ENCODE measurements at regions not wholly inside any gene's neighbourhood (a gene's known extent, or its start where the extent isn't known, plus 50 kb on each side); places are given as distances from the start of the nearest gene placed in this dataset.
"Not testable (repeated sequence)": the region's sequence is repeated elsewhere in the genome, so short reads cannot be mapped to it uniquely, and the experiment has no call there.

GRCh38 chr2:144914622-144915318, 394.9 kb upstream of the ZEB2 start:
- no peak for DNase-seq

DNA sequence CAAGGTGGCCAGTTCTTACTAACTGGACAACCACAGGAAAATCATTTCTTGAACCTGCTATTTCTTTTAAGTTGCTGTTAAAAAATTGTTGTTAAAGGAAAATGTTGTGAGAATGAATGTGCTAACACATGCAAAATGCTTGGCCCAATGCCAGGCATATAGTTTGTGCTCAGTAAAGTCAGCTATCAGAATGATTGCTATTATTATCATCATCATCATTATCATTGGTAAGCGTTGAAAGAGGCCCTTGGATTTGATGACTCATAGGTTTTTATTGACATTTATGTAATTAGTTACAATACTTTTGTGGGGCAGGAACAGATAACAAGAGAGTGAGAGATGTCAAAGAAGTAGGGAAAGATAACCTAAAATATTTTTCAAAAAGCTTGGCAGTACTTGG, 394.2 kb upstream of the ZEB2 start:
- no peak for DNase-seq

DNA sequence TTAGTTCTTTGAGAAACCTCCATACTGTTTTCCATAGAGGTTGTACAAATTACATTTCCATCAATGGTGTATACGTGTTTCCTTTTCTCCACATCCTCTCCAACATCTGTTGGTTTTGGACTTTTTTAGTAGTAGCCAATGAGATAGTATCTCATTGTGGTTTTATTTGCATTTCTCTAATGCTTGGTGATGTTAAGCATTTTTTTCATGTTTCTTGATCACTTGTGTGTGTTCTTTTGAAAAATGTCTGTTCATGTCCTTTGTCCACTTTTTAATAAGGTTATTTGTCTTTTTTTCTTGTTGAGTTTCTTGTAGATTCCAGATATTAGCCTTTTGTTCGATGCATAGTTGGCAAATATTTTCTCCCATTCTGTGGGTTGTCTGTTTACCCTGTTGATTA, 392.3 kb upstream of the ZEB2 start:
- DNase-seq = no peak

DNA sequence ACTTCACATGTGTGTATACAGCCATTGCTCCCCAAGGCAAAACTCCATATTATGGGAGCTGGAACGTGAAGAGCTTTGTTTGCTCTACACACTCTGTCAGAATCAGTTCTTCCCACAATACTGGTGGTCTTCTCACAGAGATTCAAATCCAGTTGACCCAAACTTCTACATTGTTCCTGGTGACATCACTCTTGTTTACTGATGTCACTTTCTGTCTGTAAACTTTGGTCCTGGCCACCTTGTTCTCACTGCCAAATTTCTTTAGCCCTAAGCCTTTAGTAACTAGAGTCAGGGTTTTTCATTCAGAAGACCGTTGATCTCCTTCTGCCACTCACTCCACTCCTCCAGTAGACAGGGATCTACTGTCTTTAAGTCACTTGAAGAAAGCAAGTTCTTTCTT, 386.0 kb upstream of the ZEB2 start:
- no peak for DNase-seq

GRCh38 chr2:144904612-144905011, 384.7 kb upstream of the ZEB2 start:
- no peak for DNase-seq

GRCh38 chr2:144903045-144903444, 383.1 kb upstream of the ZEB2 start:
- DNase-seq = not testable (repeated sequence)

DNA sequence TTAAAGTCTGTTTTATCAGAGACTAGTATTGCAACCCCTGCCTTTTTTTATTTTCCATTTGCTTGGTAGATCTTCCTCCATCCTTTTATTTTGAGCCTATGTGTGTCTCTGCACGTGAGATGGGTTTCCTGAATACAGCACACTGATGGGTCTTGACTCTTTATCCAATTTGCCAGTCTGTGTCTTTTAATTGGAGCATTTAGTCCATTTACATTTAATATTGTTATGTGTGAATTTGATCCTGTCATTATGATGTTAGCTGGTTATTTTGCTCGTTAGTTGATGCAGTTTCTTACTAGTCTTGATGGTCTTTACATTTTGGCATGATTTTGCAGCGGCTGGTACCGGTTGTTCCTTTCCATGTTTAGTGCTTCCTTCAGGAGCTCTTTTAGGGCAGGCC, 381.5 kb upstream of the ZEB2 start:
- not testable (repeated sequence) for DNase-seq

DNA sequence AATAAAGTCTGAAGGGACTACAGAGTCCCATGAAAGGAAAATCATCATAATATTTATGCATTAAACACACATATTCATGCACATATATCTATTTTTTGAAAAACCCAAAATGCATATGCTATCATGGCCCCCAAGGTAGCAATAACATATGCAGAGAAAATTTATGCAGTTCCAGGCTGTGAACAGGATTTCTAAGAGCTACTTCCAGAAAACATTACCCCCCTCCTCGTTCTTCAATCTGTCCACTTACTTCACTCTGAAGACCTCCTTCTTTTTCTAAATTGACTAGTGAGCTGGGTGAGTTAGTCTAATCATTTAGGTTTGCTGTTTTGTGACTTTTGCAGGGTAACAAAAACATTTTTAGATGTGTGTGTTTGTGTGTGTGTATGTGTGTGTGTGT, 376.4 kb upstream of the ZEB2 start:
- DNase-seq = no peak

DNA sequence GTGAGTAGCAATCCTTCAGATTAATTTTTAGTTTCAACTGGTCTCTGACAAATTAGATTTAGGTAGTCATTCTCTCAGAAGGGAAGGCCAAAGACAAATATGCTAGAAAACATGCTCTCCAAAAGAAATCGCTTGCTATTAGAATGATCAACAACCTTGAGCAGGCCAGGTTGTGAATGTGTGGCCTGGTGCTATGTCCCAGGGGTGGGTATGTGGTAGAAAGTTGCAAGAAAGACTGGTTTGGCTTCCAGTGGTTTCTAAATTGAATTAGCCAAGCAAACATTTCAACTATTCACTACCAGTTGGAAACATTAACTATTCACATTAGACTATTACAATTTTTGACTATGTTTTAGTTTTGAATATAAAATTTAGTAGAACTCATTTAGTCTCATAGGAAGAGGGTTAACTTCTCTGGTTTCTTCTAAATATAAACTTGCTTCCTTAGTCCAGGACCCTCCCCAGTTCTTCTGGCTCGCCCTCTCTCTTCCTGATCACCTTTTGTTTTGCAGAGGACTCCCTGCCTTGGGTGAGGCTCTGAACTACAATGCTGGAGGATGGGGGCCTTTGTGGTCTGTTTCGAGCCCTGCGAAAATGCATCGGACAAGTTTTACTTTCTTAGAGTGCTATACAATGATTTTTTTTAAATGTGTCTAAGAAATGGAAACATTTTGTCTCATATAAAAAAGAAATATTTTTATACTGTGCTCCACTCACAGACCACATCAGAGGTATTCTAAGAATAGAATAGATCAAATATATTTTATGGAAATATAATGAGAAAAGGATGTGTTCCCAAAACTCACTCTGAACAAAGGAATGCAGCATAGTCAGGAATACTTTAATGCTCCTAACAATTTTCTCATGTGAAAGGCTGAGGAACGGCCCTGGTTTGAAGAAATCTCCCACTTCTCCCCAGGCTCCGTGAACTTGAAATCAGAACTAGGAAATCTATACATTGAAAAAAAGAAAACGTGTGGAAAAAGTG, 375.0 kb upstream of the ZEB2 start:
- DNase-seq = no peak

- no peak for DNase-seq
Observed at GRCh38 chr2:144893464-144893863, 373.5 kb upstream of the ZEB2 start.

DNA sequence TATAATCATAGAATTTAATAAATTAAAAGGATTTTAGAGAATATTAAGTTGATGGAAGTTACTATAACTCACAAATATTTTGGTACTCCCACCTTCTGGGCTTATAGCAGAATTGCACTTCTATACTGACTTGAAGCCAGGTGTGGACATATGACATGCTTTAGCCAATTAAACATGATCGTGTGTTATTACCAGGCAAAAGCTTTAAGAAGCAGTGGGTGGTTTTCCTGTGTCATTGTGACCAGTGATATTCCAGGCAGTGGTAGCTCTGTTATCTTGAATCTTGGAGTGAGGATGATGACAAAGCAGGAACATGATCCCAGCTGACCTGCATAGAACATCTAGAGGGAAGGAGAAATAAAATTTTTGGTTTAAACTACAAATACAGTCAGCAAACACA, 370.9 kb upstream of the ZEB2 start:
- DNase-seq = no peak

- DNase-seq = no peak
Observed at GRCh38 chr2:144889348-144889747, 369.4 kb upstream of the ZEB2 start.

DNA sequence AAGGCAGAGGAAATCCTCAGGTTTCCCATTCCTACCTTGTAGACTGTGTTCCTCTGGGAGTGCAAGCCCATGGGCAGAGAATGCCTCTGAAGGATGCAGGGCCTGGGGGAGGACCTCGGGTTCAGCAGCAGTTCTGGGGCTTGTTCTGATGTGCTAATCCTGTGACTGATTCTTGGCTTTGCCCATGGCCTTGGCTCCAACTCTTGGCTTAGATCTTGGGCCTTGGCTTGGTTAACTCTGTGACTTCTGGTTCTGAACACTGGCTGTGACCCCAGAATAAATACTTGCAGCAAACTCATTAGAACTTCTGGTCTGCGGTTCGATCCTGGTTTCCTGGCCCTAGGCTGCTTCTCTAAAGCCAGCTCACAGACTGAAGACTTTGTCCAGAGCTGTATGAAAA, 366.9 kb upstream of the ZEB2 start:
- DNase-seq = no peak

DNA sequence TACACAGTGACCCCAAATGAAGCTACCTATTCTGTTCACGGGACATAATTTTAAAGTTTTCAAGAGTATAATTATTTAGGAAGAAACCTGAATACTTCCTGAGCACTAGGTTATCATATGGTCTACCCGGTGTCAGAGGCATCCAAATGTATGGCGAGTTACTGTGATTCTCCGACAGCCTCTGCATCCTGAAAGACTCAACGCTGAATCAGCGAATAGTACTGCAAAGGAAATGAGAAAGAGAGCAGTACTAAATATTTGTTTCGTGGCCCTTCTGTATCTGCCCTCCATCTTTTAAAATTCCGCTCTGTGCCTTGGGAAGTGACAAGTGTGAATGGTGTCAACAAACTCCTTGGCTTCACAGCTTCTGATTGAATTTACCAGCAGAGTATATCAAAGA, 358.0 kb upstream of the ZEB2 start:
- DNase-seq = no peak

- no peak for DNase-seq
Observed at GRCh38 chr2:144876013-144876412, 356.1 kb upstream of the ZEB2 start.

DNA sequence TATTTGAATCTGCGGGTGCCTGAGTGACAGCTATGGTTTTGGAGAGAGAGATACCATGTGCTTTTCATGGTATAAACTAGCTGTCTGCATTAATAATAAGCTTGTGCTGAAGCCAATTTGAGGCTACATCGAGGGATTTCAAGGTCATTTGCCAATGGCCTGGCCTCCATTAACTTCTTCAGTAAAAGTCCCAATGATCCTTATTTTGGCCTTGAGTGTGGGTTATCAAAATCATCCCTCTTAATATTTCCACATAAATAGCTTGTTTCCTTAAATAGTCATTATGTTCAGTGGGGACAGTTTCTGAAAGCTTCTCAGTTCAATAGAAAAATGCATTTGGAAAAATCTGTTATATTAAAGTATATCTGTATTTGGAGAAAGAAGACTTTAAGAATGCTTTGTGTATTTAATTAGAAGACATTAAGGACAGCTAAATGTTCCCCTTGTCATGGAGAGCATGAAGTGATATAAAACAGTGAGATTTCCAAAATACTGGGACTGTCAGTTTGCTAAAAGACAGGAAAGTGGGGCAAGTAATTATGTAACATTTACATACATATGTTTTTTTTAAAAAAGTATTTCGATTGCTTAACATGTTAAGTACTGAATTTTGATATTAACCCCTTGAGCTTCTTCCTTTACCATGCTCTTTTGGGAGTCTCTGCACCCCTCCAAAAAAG, 355.5 kb upstream of the ZEB2 start:
- DNase-seq = no peak

GRCh38 chr2:144865670-144866069, 345.8 kb upstream of the ZEB2 start:
- no peak for DNase-seq

GRCh38 chr2:144859716-144860115, 339.8 kb upstream of the ZEB2 start:
- no peak for DNase-seq

DNA sequence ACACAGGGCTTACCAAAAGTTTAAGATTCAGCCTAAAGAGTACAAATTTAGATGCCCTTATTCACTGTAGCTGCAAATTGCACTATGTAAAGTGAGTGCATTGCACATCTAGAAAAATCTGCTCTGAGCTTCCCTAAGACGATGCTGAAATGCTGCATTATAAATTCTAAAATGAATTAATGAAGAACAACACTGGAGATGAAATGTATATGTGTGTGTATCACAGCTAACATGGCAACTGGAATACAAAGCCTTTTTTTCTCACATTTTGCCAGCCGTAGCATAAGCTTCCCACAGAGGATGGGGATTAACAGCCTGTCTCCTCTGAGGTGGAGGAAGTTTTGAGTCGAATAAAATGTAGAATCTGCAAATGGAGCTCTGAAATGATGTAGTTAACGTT, 338.3 kb upstream of the ZEB2 start:
- no peak for DNase-seq

DNA sequence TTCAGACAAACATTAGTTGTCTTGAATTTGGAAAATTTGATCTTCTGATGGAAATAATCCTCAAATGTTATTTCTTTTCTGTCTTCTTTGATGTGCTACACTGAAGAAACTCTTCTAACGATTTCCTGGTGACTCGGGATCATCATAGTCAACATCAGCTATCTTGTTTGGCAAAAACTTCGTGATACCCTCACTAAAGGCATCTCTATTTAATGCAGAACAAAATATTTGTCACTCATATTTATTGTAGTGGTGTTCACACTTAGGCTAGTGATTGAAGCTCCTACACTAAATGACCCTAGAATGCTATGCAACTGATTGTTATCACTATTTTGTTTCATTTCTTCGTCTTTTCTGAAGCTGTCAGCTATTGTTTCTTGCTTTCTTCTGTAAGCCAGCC, 334.7 kb upstream of the ZEB2 start:
- no peak for DNase-seq

DNA sequence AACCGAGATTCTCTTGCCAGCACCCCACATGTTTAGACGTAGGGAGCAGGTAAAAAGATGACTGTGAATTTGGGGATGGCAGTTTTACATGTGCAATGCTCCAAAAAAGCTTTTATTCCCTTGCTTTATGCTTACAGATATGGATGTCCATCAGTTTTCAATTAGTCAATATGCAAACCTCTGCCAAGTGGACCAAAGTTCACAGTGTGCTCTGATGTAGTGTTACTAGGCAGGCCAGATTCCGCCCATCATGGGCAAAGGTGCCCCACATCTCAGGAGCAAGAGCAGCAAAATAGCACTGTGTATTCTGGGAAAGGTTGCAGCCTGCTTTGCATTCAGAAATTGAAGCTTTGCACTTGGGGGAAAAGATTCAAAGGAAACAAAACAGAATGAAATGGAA, 329.7 kb upstream of the ZEB2 start:
- DNase-seq = no peak

DNA sequence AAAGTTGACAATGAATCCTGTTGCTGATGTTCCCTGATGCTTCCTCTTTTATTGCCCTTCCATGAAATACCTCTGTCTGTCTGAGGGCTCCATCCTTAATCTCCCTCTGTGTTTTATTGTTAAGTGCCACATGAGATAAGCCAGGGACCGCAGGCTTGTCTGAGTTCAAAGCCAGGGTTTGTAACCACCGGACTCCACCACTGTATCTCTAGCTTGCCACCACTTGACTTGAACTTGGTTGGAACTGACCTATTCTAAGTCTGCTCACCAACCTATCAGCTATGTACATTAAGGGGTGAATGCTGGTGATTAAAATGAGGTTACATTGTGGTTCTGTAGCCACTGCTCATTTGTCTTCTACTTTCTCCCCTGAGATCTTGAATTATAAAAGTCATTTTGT, 328.5 kb upstream of the ZEB2 start:
- DNase-seq = no peak

GRCh38 chr2:144847347-144848080, 327.6 kb upstream of the ZEB2 start:
- DNase-seq = no peak
